ENCODE measurements at regions not wholly inside any gene's neighbourhood (a gene's known extent, or its start where the extent isn't known, plus 50 kb on each side); places are given as distances from the start of the nearest gene placed in this dataset.

DNA sequence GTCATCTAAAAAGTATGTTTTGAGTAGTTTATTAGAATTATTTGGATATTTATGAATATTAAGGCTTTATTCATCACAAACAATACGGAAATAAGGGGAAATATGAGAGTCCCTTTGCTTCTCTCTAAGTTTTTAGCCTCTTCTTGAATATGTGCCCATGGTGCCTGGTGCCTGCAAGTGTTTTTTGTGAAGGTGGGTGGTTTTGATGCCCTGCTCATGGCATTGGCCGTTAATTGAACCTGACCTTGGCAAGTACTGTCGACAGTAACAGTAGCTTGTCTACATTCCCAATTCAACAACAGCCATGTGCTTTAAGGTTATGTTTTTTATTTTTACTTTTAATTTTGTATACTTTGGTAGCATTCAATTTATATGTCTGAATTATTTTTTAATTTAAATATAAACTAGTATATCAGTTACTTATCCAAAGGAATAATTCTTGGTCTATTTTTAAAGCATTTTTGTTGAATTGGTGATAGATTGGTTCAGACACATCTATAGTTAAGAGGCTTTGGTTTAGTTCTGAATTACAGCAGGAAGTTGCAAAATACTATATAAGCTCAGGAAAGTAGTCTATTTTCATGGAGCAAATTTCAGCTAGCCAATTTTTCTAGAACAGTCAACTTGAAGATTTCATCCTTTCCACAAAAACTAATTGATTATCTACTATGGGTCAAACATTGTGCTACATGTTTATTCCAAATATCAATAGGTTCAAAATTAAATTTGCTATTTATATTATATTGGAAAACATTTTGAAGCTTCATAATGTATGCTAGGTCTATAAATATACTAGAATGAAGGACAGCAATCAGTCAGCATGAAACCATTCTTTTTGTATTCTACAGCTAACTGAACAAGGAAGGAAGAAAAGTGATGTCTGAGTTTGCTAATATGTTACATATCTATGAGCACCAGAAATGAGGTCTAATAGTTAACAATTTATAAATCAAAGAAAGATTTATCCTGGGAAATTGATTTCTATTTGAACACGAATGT lies 184.4 kb downstream of the MRPL39 start:
- DNase-seq, result no peak

GRCh38 chr21:25421321-25422028 lies 185.8 kb downstream of the MRPL39 start:
- DNase-seq, result no peak

- DNase-seq, result no peak
These were observed 186.4 kb downstream of the MRPL39 start for GRCh38 chr21:25420831-25421230.

- no peak for DNase-seq
These were observed 190.6 kb downstream of the MRPL39 start for GRCh38 chr21:25416669-25417068.

DNA sequence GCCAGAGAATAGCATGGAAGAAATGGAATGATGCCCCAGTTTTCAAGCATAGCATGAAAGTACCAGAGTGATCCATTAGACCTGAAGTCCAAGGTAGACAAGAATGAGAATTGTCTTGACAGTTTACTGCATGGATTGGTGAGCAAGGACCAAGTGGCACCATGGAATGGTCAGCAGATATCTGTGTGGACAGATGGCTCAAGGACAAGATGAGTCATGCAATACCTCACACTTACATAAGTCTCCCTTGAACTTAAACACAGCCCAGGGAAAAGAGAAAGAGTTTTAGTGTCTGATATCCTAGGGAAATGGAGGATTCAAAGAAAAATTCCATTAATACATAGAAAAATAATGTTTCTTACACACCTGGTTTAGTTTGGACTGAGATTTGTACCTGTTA lies 195.2 kb downstream of the MRPL39 start:
- no peak for DNase-seq

- no peak for DNase-seq
These were observed 197.3 kb downstream of the MRPL39 start for GRCh38 chr21:25409978-25410377.

DNA sequence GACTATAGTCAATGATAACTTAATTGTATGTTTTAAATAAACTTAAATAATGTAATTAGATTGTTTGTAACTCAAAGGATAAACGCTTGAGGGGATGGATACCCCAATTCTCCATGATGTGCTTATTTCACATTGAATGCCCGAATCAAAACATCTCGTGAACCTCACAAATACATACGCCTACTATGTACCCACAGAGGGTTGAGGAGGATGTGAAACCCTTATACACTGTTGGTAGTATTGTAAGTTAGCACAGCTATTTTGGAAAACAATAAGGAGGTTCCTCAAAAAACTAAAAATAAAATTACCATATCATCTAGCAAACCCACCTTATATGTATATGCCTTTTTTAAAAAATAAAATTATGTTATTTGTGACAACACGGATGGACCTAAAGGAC lies 198.6 kb downstream of the MRPL39 start:
- DNase-seq, result no peak

- DNase-seq, result no peak
These were observed 200.2 kb downstream of the MRPL39 start for GRCh38 chr21:25406887-25407579.

DNA sequence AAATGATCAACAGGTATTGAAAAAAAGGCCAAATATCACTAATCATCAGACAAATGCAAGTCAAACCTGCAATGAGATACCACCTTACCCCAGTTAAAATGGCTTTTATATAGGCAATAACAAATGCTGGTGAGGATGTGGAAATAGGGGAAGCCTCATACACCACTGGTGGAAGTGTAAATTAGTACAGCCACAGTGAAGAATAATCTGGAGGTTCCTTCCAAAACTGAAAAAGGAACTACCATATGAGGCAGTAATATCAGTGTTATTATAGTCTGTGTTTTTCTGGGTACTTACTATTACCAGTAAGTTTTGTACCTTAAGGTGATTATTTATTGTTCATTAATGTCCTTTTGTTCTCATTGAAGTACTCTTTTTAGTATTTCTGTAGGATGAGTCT lies 201.3 kb downstream of the MRPL39 start:
- DNase-seq, result no peak

DNA sequence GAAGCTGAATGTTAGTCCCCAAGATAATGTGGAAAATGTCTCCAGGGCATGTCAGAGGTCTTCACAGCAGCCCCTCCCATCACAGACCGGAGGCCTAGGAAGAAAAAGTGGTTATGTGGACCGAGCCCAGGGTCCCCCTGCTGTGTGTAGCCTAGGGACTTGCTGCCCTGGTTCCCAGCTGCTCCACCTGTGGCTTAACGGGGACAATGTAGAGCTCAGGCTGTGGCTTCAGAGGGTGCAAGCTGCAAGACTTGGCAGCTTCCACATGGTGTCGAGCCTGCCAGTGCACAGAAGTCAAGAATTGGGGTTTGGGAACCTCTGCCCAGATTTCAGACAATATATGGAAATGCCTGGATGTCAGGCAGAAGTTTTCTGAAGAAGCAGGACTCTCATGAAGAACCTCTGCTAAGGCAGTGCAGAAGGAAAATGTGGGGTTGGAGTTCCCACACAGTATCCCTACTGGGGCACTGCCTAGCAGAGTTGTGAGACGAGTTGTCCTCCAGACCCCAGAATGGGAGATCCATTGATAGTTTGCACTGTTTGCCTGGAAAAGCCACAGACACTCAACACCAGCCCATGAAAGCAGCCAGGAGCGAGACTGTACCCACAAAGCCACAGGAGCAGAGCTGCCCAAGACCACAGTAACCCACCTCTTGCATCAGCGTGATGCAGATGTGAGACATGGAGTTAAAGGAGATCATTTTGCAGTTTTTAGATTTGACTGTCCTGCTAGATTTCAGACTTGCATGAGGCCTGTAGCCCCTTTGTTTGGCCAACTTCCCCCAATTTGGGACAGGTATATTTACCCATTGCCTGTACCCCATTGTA lies 204.9 kb downstream of the MRPL39 start:
- DNase-seq, result no peak

- DNase-seq, result no peak
These were observed 206.9 kb downstream of the MRPL39 start for GRCh38 chr21:25400427-25400826.

GRCh38 chr21:25398630-25399029 lies 208.7 kb downstream of the MRPL39 start:
- DNase-seq, result no peak

DNA sequence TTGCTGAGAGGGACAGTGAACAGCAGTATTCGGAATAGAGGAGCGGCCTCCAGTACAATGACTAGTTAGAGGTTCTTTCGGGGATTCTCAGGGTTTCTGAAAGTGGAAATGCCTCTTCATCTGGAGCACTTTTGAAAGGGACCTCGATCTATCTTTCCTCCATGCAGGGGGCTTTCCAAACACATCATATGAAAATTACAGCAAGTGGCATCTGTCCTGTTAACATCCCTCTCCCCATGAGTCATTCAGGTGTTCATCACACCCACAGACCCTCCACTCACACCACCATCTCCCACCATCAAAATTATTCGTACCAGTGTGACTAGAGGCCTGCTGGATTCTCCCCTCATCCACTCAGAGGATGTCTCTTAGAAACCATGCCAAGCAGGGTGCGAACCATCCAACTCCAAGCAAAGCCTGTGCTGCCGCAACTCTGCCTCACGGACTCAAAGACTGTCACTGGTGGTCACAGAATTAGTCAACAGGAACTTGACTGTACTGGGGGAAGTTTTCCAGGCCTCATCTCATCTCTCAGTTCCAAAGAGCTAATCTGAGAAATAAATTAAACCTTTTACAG lies 211.1 kb downstream of the MRPL39 start:
- DNase-seq, result no peak

DNA sequence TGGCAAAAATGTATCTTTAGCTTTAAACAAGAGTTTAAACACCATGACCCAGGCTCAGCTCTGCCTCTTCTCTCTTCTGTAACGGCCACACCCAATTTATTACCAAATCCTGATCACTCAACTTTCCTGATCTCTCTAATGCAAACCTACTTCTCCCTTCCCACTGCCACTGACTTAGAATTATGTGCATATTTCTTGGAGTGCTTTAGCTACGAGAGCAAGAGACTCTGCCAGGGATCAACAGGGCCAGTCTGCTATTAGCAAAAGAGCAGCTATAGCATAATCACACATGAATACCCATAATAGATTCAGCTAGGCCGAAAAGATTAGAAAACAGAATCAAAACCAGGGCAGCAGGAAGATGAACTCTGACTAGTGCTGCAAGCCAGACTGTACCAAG lies 215.5 kb downstream of the MRPL39 start:
- no peak for DNase-seq

GRCh38 chr21:25390701-25391100 lies 216.6 kb downstream of the MRPL39 start:
- no peak for DNase-seq

- no peak for DNase-seq
These were observed 219.6 kb downstream of the MRPL39 start for GRCh38 chr21:25387665-25388064.

- DNase-seq, result peak; percentile 64
These were observed 221.3 kb downstream of the MRPL39 start for GRCh38 chr21:25385911-25386474.

- DNase-seq, result no peak
These were observed 221.9 kb downstream of the MRPL39 start for GRCh38 chr21:25385341-25385740.

GRCh38 chr21:25384782-25385181 lies 222.5 kb downstream of the MRPL39 start:
- DNase-seq, result no peak

GRCh38 chr21:25383545-25383944 lies 223.7 kb downstream of the MRPL39 start:
- DNase-seq, result no peak

GRCh38 chr21:25381936-25382452 lies 225.3 kb downstream of the MRPL39 start:
- no peak for DNase-seq

All from renal pelvis (tissue), 1 donor.